Suprapubic skin (tissue), 4 donors: ENCODE measurements at regions not wholly inside any gene's neighbourhood (a gene's known extent, or its start where the extent isn't known, plus 50 kb on each side); places are given as distances from the start of the nearest gene placed in this dataset.

Experiments
- EP300 ChIP-seq: sonication (generic); formaldehyde crosslinking; IDR thresholded peaks from one replicate; pipeline ENCODE4 v1.6.1; 2017; ENCODE audit warnings: antibody characterized with exemption
- POLR2A ChIP-seq, 2 donors: fragments of 450-650 bp; IDR thresholded peaks; one replicate each; pipeline ENCODE4 v1.6.1; 2017; ENCODE audit warnings: antibody characterized with exemption in 2 of 2, mild to moderate bottlenecking in 2 of 2, moderate library complexity in 2 of 2
- POLR2AphosphoS5 ChIP-seq, 3 donors: sonication (generic); formaldehyde crosslinking; IDR thresholded peaks; one replicate each; pipeline ENCODE4 v1.6.1; 2017; ENCODE audit warnings: antibody characterized with exemption in 3 of 3
- TF ChIP-seq, protein P1 (sequence below), 2 donors: fragments of 200-600 bp in 1 of 2; fragments of 450-650 bp in 1 of 2; sonication (generic) in 1 of 2; IDR thresholded peaks; one replicate each; pipeline ENCODE4 v1.5.1; 2016 to 2019; ENCODE audit warnings: antibody characterized with exemption in 2 of 2, mild to moderate bottlenecking in 1 of 2, moderate library complexity in 1 of 2

DNA sequence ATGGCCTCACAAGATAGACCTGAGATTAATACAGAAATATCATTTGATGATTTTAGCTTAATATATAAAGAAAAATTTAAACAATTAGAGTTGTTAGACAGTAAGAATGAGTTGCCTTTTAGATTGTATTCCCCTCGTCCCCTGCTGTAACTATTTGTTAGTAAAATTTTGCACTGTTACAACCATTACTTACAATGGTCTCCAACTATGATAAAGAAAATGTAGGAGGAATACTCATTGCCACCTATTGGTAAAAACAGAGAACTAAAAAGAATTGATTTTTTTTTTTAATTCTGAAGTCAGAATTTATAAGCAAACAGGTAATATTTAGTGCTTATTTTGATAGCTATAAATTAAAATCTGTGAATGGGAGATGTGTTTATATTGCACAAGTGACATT lies 937.6 kb downstream of the TLE4 start:
- TF ChIP-seq, protein P1, sequence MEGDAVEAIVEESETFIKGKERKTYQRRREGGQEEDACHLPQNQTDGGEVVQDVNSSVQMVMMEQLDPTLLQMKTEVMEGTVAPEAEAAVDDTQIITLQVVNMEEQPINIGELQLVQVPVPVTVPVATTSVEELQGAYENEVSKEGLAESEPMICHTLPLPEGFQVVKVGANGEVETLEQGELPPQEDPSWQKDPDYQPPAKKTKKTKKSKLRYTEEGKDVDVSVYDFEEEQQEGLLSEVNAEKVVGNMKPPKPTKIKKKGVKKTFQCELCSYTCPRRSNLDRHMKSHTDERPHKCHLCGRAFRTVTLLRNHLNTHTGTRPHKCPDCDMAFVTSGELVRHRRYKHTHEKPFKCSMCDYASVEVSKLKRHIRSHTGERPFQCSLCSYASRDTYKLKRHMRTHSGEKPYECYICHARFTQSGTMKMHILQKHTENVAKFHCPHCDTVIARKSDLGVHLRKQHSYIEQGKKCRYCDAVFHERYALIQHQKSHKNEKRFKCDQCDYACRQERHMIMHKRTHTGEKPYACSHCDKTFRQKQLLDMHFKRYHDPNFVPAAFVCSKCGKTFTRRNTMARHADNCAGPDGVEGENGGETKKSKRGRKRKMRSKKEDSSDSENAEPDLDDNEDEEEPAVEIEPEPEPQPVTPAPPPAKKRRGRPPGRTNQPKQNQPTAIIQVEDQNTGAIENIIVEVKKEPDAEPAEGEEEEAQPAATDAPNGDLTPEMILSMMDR (IDR thresholded peaks at IDR 0.05) = no peak
- TF ChIP-seq POLR2AphosphoS5 (IDR thresholded peaks at IDR 0.05) = no peak
- no peak for TF ChIP-seq POLR2A (IDR thresholded peaks at IDR 0.05)
- no peak for TF ChIP-seq EP300
